ENCODE measurements at regions not wholly inside any gene's neighbourhood (a gene's known extent, or its start where the extent isn't known, plus 50 kb on each side); places are given as distances from the start of the nearest gene placed in this dataset.

DNA sequence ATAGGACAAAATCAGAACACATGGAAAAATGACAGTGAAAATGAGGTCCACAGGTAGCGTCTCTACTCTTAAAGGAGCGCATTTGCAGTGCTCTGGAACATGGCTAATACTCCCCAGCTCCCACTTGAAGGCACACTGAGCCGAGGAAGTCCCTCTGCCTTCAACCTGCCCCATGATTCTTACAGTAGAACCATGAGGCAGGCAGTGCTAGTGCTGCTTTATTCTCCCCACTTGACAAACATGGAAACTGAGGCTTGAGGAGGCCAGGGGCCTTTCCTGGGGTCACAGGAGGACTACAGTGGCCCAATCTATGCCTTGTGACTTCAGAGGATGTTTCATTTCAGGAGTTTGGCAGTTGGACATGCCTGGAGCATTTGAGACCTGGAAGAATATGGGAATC is 244.1 kb upstream of the MAF start:
- TF ChIP-seq POLR2A (IDR thresholded peaks at IDR 0.05) = no peak
- TF ChIP-seq, protein P1, sequence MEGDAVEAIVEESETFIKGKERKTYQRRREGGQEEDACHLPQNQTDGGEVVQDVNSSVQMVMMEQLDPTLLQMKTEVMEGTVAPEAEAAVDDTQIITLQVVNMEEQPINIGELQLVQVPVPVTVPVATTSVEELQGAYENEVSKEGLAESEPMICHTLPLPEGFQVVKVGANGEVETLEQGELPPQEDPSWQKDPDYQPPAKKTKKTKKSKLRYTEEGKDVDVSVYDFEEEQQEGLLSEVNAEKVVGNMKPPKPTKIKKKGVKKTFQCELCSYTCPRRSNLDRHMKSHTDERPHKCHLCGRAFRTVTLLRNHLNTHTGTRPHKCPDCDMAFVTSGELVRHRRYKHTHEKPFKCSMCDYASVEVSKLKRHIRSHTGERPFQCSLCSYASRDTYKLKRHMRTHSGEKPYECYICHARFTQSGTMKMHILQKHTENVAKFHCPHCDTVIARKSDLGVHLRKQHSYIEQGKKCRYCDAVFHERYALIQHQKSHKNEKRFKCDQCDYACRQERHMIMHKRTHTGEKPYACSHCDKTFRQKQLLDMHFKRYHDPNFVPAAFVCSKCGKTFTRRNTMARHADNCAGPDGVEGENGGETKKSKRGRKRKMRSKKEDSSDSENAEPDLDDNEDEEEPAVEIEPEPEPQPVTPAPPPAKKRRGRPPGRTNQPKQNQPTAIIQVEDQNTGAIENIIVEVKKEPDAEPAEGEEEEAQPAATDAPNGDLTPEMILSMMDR (IDR thresholded peaks at IDR 0.05) = no peak
